SK-N-SH (cell line): ENCODE measurements at regions not wholly inside any gene's neighbourhood (a gene's known extent, or its start where the extent isn't known, plus 50 kb on each side); places are given as distances from the start of the nearest gene placed in this dataset.

Experiments used
- CTCF ChIA-PET: fragments of 300-600, 350-600 bp; formaldehyde crosslinking; extraction: SDS; loops from one replicate; lab custom pipeline; 2021; lab: Yijun Ruan, JAX
- POLR2A ChIA-PET: fragments of 350-600 bp; sonication (Branson Sonifier 250); formaldehyde crosslinking; extraction: SDS; loops from one replicate; lab custom pipeline; 2020; ENCODE audit warnings: antibody characterized with exemption, inconsistent platforms; lab: Yijun Ruan, JAX
- DNase-seq: peaks from one replicate; pipeline ENCODE4 v3.0.0; 2012
- H2AFZ ChIP-seq: fragments of 200-600 bp; sonication (generic); 2 replicates; pipeline ENCODE4 v1.8.1; 2016; ENCODE audit warnings: antibody characterized with exemption, mild to moderate bottlenecking, low read depth
- H3F3A ChIP-seq: fragments of 200-600 bp; sonication (generic); replicated peaks from 2 replicates; pipeline ENCODE3; 2016; ENCODE audit warnings: antibody characterized with exemption, mild to moderate bottlenecking; ENCODE audit not compliant: insufficient read depth
- H3K27ac ChIP-seq, 2 experiments: fragments of 200-500 bp in 1 of 2; fragments of 200-600 bp in 1 of 2; sonication (Bioruptor generic) in 1 of 2; sonication (generic), shearing (Covaris generic) in 1 of 2; 2 replicates each; pipeline versions ENCODE4 v1.5.1 to v1.6.1; 2014 to 2016; ENCODE audit warnings: low read depth in 2 of 2, inconsistent platforms in 1 of 2, low read length in 1 of 2, mild to moderate bottlenecking in 1 of 2, mixed read lengths in 1 of 2
- H3K27me3 ChIP-seq: fragments of 200-600 bp; sonication (generic), shearing (Covaris generic); 2 replicates; pipeline ENCODE4 v1.6.1; 2016; ENCODE audit warnings: mixed run types; ENCODE audit not compliant: insufficient read depth
- H3K36me3 ChIP-seq, 2 experiments: fragments of 200-500 bp in 1 of 2; fragments of 200-600 bp in 1 of 2; sonication (Bioruptor generic) in 1 of 2; sonication (generic) in 1 of 2; replicated peaks in 1 of 2; 2 replicates each; pipeline versions ENCODE3 to v1.5.1; 2014 to 2016; ENCODE audit warnings: low read length in 1 of 2, mild to moderate bottlenecking in 1 of 2; ENCODE audit not compliant: insufficient read depth in 2 of 2, control insufficient read depth in 1 of 2
- H3K4me1 ChIP-seq, 2 experiments: fragments of 200-500 bp in 1 of 2; fragments of 200-600 bp in 1 of 2; sonication (Bioruptor generic) in 1 of 2; sonication (generic), shearing (Covaris generic) in 1 of 2; 2 replicates each; pipeline versions ENCODE4 v1.5.1 to v1.6.1; 2014 to 2016; ENCODE audit warnings: low read depth in 1 of 2, low read length in 1 of 2, mixed run types in 1 of 2; ENCODE audit not compliant: insufficient read depth in 2 of 2, control insufficient read depth in 1 of 2
- H3K4me2 ChIP-seq: fragments of 200-600 bp; sonication (generic), shearing (Covaris generic); 2 replicates; pipeline ENCODE4 v1.6.1; 2017; ENCODE audit warnings: mixed run types
- H3K4me3 ChIP-seq, 2 experiments: fragments of 200-500 bp in 1 of 2; fragments of 200-600 bp in 1 of 2; sonication (Bioruptor generic) in 1 of 2; sonication (generic), shearing (Covaris generic) in 1 of 2; 2 replicates each; pipeline versions ENCODE4 v1.5.1 to v1.8.1; 2014 to 2016; ENCODE audit warnings: low read depth in 2 of 2, inconsistent platforms in 1 of 2, low read length in 1 of 2, mild to moderate bottlenecking in 1 of 2, mixed read lengths in 1 of 2, moderate library complexity in 1 of 2
- H3K79me2 ChIP-seq: fragments of 200-600 bp; sonication (generic); 2 replicates; pipeline ENCODE4 v1.8.1; 2017; ENCODE audit warnings: mild to moderate bottlenecking; ENCODE audit not compliant: insufficient read depth
- H3K9ac ChIP-seq: fragments of 200-600 bp; sonication (generic); 2 replicates; pipeline ENCODE4 v1.6.1; 2017; ENCODE audit warnings: mixed run types
- H3K9me2 ChIP-seq: fragments of 200-600 bp; sonication (generic); 2 replicates; pipeline ENCODE4 v1.6.1; 2017; ENCODE audit warnings: mixed run types
- H3K9me3 ChIP-seq: fragments of 200-600 bp; sonication (generic); 2 replicates; pipeline ENCODE4 v1.6.1; 2017; ENCODE audit warnings: mixed run types, mild to moderate bottlenecking, moderate library complexity
- H4K20me1 ChIP-seq: fragments of 200-600 bp; sonication (generic); 2 replicates; pipeline ENCODE4 v1.6.1; 2017; ENCODE audit warnings: mild to moderate bottlenecking, mixed run types; ENCODE audit not compliant: insufficient read depth
- ELF1 ChIP-seq: IDR thresholded peaks from 2 replicates; pipeline ENCODE4 v1.4.0; 2012
- EZH2phosphoT487 ChIP-seq: fragments of 200-600 bp; sonication (generic); IDR thresholded peaks from 2 replicates; pipeline ENCODE4 v1.6.1; 2017; ENCODE audit warnings: low read depth, mixed run types, mild to moderate bottlenecking, antibody characterized with exemption, moderate library complexity, borderline replicate concordance
- FOSL2 ChIP-seq: IDR thresholded peaks from 2 replicates; pipeline ENCODE4 v1.4.0; 2012; ENCODE audit warnings: low read depth, mild to moderate bottlenecking, moderate library complexity, borderline replicate concordance
- FOXJ3 ChIP-seq: sonication (generic); formaldehyde crosslinking; IDR thresholded peaks from 2 replicates; pipeline ENCODE4 v1.5.1; 2020; ENCODE audit warnings: mild to moderate bottlenecking, missing genetic modification reagents
- FOXM1 ChIP-seq: IDR thresholded peaks from 2 replicates; pipeline ENCODE4 v1.4.0; 2012; ENCODE audit warnings: low read depth, mild to moderate bottlenecking
- GATA2 ChIP-seq: sonication (generic); formaldehyde crosslinking; IDR thresholded peaks from 2 replicates; pipeline ENCODE4 v1.5.0; 2020; ENCODE audit warnings: mild to moderate bottlenecking, missing genetic modification reagents
- JUND ChIP-seq: IDR thresholded peaks from 2 replicates; pipeline ENCODE4 v1.4.0; 2012
- MXI1 ChIP-seq: IDR thresholded peaks from 2 replicates; pipeline ENCODE4 v1.6.1; 2012; ENCODE audit warnings: mild to moderate bottlenecking, low read depth, low read length, improper control_type of control experiment
- NFIC ChIP-seq: IDR thresholded peaks from 2 replicates; pipeline ENCODE4 v1.4.0; 2012; ENCODE audit warnings: borderline replicate concordance
- NRF1 ChIP-seq: IDR thresholded peaks from 2 replicates; pipeline ENCODE4 v1.6.1; 2012; ENCODE audit warnings: low read depth, mild to moderate bottlenecking, low read length
- POLR2AphosphoS5 ChIP-seq: IDR thresholded peaks from 2 replicates; pipeline ENCODE4 v1.6.1; 2012; ENCODE audit warnings: low read depth, low read length
- RCOR1 ChIP-seq: fragments of 150-350 bp; IDR thresholded peaks from 2 replicates; pipeline ENCODE4 v1.6.1; 2017; ENCODE audit warnings: antibody characterized with exemption, low read length
- RXRA ChIP-seq: IDR thresholded peaks from 2 replicates; pipeline ENCODE4 v1.4.0; 2012; ENCODE audit warnings: low read depth, mild to moderate bottlenecking, borderline replicate concordance
- TAF1 ChIP-seq: IDR thresholded peaks from 2 replicates; pipeline ENCODE4 v1.6.1; 2012; ENCODE audit warnings: low read depth, mild to moderate bottlenecking, low read length, moderate library complexity, borderline replicate concordance
- TEAD4 ChIP-seq: IDR thresholded peaks from 2 replicates; pipeline ENCODE4 v1.4.0; 2012; ENCODE audit warnings: mild to moderate bottlenecking, borderline replicate concordance; ENCODE audit not compliant: insufficient read depth
- WGBS: methylation state at CpG from one replicate; pipeline ENCODE4 v1.1.6; 2017; ENCODE audit warnings: low lambda C conversion rate; 5-methylcytosine and 5-hydroxymethylcytosine counted together
- TF ChIP-seq, protein P1 (sequence below): IDR thresholded peaks from 2 replicates; pipeline ENCODE4; 2012
- TF ChIP-seq, protein P2 (sequence below): fragments of 150-350 bp; IDR thresholded peaks from 2 replicates; pipeline ENCODE4 v1.6.1; 2016; ENCODE audit warnings: mild to moderate bottlenecking, low read depth, low read length
- TF ChIP-seq, protein P3 (sequence below): IDR thresholded peaks from 2 replicates; pipeline ENCODE4 v1.6.1; 2012; ENCODE audit warnings: mild to moderate bottlenecking, low read depth, low read length, moderate library complexity
- TF ChIP-seq, protein P4 (sequence below): fragments of 150-350 bp; IDR thresholded peaks from 2 replicates; pipeline ENCODE4 v1.6.1; 2017; ENCODE audit warnings: antibody characterized with exemption, low read length, low read depth, borderline replicate concordance

DNA sequence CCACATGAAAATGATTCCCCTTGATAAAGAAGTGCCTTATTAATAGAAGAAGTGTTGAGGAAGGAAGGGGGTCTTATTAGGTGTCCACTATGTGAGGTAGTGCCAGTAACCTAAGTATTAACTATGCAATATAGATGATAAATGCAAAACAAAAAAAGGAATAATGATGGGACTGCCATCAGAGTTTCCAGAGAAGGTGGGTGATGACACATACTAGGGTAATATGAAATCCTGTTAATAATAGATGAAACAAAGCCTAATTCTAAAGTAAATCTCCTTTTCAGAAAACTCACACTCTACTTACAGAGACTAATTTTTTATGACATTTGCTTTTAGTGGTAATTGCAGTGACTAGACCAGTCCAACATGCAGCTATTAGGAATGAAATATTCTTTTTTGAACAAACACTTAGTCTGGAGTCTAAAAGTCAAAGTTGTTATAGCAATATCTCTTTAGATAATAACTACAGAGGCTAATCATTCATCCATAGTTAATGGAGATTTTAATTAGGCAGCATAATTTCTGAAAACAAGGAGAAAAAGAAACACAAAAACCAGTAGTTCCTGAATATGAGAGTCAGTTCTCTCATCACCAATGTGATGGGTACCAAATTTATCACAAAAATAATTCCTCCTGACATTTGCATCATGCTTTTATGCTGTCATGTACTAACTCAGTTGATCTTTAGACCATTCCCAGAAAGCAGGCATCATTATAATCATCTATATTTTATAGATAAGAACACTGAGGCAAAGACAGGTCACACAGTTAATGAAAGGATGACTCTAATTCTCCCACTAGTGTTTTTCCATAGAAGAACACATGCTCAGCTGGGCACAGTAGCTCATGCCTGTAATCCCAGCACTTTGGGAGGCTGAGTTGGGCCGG is 208.8 kb upstream of the ARG1 start:
- no peaks in the 10 kb centered on the region for H3K79me2 ChIP-seq
- no peaks in the 10 kb centered on the region for H3F3A ChIP-seq
- no peak overlapping the region for H3K27ac ChIP-seq
- no peak overlapping the region for H2AFZ ChIP-seq
- H4K20me1 ChIP-seq: no peaks in the 10 kb centered on the region
- H3K9me3 ChIP-seq: no peaks in the 10 kb centered on the region
- no peak overlapping the region for H3K9ac ChIP-seq
- H3K4me2 ChIP-seq: no peak overlapping the region
- WGBS: 14% methylated on average over 1 of the region's 1 CpG
- no peaks in the 10 kb centered on the region for H3K27me3 ChIP-seq
- no peak overlapping the region for H3K4me3 ChIP-seq
- no peaks in the 10 kb centered on the region for H3K36me3 ChIP-seq
- ChIA-PET CTCF (no interaction called here), POLR2A (no interaction called here)
- TF ChIP-seq FOSL2 (no peak), RXRA (no peak), TAF1 (no peak), FOXM1 (no peak), NRF1 (no peak), MXI1 (no peak), ELF1 (no peak), GATA2 (CRISPR knock-in tag) (no peak), JUND (no peak), EZH2phosphoT487 (no peak)
- TF ChIP-seq, protein P1, sequence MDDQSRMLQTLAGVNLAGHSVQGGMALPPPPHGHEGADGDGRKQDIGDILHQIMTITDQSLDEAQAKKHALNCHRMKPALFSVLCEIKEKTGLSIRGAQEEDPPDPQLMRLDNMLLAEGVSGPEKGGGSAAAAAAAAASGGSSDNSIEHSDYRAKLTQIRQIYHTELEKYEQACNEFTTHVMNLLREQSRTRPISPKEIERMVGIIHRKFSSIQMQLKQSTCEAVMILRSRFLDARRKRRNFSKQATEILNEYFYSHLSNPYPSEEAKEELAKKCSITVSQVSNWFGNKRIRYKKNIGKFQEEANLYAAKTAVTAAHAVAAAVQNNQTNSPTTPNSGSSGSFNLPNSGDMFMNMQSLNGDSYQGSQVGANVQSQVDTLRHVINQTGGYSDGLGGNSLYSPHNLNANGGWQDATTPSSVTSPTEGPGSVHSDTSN: no peak
- TF ChIP-seq, protein P2, sequence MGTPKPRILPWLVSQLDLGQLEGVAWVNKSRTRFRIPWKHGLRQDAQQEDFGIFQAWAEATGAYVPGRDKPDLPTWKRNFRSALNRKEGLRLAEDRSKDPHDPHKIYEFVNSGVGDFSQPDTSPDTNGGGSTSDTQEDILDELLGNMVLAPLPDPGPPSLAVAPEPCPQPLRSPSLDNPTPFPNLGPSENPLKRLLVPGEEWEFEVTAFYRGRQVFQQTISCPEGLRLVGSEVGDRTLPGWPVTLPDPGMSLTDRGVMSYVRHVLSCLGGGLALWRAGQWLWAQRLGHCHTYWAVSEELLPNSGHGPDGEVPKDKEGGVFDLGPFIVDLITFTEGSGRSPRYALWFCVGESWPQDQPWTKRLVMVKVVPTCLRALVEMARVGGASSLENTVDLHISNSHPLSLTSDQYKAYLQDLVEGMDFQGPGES: no peak
- H3K4me1 ChIP-seq: no peaks in the 10 kb centered on the region; a peak in 1 of 4 replicates
- H3K9me2 ChIP-seq: no peaks in the 10 kb centered on the region
- DNase-seq: no peak

DNA sequence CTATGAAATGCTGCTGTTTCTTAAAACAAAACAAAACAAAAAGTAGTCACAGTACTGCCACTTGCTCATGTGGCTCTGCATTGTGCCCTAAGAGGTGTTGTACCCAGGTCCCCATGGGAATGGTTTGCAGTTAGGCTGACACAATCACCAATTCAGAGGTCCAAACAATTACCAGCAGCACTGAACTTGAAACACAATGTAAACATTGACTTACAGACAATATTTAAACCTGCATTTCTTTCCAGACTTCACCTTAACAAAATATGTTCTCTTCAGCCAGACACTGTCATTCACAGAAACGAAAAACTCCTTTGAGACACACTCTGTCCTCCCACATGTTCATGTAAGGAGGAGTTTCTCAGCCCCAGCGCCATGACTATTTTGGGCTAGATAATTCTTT is 206.8 kb upstream of the ARG1 start:
- H3K4me2 ChIP-seq: no peak overlapping the region
- no peaks in the 10 kb centered on the region for H3K79me2 ChIP-seq
- no peaks in the 10 kb centered on the region for H3K9me3 ChIP-seq
- no peaks in the 10 kb centered on the region for H3K27me3 ChIP-seq
- CTCF ChIA-PET: no interaction called here
- H3F3A ChIP-seq: no peaks in the 10 kb centered on the region
- no peak for DNase-seq
- no peaks in the 10 kb centered on the region for H3K36me3 ChIP-seq
- H3K9me2 ChIP-seq: no peaks in the 10 kb centered on the region
- H3K9ac ChIP-seq: no peak overlapping the region
- H3K4me3 ChIP-seq: no peak overlapping the region
- no peak overlapping the region for H3K27ac ChIP-seq
- H2AFZ ChIP-seq: no peak overlapping the region
- H3K4me1 ChIP-seq: no peaks in the 10 kb centered on the region; a peak in 1 of 4 replicates
- H4K20me1 ChIP-seq: no peaks in the 10 kb centered on the region
- 25% methylated on average over 2 of the region's 2 CpGs for WGBS
- POLR2A ChIA-PET: no interaction called here
- TF ChIP-seq EZH2phosphoT487 (no peak), POLR2AphosphoS5 (no peak), GATA2 (CRISPR knock-in tag) (no peak), FOXJ3 (CRISPR knock-in tag) (no peak), TEAD4 (no peak), RCOR1 (no peak), FOSL2 (no peak), ELF1 (no peak), NFIC (no peak)
- TF ChIP-seq, protein P3, sequence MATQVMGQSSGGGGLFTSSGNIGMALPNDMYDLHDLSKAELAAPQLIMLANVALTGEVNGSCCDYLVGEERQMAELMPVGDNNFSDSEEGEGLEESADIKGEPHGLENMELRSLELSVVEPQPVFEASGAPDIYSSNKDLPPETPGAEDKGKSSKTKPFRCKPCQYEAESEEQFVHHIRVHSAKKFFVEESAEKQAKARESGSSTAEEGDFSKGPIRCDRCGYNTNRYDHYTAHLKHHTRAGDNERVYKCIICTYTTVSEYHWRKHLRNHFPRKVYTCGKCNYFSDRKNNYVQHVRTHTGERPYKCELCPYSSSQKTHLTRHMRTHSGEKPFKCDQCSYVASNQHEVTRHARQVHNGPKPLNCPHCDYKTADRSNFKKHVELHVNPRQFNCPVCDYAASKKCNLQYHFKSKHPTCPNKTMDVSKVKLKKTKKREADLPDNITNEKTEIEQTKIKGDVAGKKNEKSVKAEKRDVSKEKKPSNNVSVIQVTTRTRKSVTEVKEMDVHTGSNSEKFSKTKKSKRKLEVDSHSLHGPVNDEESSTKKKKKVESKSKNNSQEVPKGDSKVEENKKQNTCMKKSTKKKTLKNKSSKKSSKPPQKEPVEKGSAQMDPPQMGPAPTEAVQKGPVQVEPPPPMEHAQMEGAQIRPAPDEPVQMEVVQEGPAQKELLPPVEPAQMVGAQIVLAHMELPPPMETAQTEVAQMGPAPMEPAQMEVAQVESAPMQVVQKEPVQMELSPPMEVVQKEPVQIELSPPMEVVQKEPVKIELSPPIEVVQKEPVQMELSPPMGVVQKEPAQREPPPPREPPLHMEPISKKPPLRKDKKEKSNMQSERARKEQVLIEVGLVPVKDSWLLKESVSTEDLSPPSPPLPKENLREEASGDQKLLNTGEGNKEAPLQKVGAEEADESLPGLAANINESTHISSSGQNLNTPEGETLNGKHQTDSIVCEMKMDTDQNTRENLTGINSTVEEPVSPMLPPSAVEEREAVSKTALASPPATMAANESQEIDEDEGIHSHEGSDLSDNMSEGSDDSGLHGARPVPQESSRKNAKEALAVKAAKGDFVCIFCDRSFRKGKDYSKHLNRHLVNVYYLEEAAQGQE: no peak
- TF ChIP-seq, protein P4, sequence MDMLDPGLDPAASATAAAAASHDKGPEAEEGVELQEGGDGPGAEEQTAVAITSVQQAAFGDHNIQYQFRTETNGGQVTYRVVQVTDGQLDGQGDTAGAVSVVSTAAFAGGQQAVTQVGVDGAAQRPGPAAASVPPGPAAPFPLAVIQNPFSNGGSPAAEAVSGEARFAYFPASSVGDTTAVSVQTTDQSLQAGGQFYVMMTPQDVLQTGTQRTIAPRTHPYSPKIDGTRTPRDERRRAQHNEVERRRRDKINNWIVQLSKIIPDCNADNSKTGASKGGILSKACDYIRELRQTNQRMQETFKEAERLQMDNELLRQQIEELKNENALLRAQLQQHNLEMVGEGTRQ: no peak
